Thyroid gland (tissue), 4 donors: ENCODE measurements at regions not wholly inside any gene's neighbourhood (a gene's known extent, or its start where the extent isn't known, plus 50 kb on each side); places are given as distances from the start of the nearest gene placed in this dataset.

ENCODE experiments used
- POLR2A ChIP-seq, 2 donors: fragments of 450-650 bp; IDR thresholded peaks; one replicate each; pipeline ENCODE4 v1.6.1; 2017; ENCODE audit warnings: antibody characterized with exemption in 2 of 2, mild to moderate bottlenecking in 2 of 2, moderate library complexity in 1 of 2
- TF ChIP-seq, protein P1 (sequence below), 6 experiments: fragments of 200-600 bp in 3 of 6; fragments of 450-650 bp in 3 of 6; sonication (generic) in 3 of 6; IDR thresholded peaks; one replicate each; pipeline ENCODE4 v1.5.1; 2016 to 2019; ENCODE audit warnings: antibody characterized with exemption in 6 of 6, mild to moderate bottlenecking in 2 of 6, inconsistent platforms in 1 of 6, moderate library complexity in 1 of 6

DNA sequence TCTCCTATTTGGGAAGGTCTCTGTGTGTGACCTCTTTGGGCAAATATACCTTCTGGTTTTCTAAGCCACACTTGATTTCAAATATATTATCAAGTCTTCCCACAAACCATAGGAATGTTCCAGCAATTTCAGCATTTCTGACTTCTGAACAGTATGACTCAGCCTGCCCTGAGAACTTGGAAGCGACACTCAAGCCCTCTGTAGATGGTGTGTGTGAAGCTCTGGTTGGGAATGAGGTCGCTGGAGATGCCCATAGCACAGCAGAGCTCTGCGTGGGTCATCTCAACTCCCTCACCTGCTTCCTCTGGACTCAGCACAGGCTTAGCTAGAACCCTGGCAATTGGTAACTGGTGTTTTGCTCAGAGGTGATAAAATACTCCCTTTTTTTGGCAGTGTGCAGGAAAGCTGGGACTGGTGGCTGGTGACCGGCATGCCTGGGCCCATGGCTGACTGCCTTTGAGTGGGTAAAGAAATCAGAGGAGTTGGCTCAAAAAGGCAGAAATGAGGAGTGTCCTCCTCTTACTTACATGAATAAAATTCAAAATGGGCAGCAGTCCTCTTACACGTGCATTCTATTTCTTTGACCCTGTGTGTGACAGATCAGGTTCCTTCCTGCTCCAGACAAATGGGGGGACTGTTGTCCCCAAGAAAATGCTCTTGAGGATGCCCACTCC is 87.5 kb upstream of the NRP1 start:
- TF ChIP-seq, protein P1, sequence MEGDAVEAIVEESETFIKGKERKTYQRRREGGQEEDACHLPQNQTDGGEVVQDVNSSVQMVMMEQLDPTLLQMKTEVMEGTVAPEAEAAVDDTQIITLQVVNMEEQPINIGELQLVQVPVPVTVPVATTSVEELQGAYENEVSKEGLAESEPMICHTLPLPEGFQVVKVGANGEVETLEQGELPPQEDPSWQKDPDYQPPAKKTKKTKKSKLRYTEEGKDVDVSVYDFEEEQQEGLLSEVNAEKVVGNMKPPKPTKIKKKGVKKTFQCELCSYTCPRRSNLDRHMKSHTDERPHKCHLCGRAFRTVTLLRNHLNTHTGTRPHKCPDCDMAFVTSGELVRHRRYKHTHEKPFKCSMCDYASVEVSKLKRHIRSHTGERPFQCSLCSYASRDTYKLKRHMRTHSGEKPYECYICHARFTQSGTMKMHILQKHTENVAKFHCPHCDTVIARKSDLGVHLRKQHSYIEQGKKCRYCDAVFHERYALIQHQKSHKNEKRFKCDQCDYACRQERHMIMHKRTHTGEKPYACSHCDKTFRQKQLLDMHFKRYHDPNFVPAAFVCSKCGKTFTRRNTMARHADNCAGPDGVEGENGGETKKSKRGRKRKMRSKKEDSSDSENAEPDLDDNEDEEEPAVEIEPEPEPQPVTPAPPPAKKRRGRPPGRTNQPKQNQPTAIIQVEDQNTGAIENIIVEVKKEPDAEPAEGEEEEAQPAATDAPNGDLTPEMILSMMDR (IDR thresholded peaks at IDR 0.05) = no peak
- TF ChIP-seq POLR2A (IDR thresholded peaks at IDR 0.05) = no peak
